Endometrium (tissue), 2 donors: ENCODE measurements at regions not wholly inside any gene's neighbourhood (a gene's known extent, or its start where the extent isn't known, plus 50 kb on each side); places are given as distances from the start of the nearest gene placed in this dataset.
A peak's percentile ranks its signal among the peaks of the same experiment; 100 is the strongest.

Source experiments
- FAIRE-seq: peaks from 2 replicates; lab custom pipeline; 2012; peaks lifted over from hg19 to GRCh38; lab: Jason Lieb, UNC
- donor health status: control.
- donor health status: control.

GRCh38 chr15:99921101-99921500 is 187.9 kb upstream of the LYSMD4 start:
- FAIRE-seq: no peak

- no peak for FAIRE-seq
Measured at GRCh38 chr15:99918072-99918471, 184.8 kb upstream of the LYSMD4 start.

- FAIRE-seq: no peak
Measured at GRCh38 chr15:99917252-99917651, 184.0 kb upstream of the LYSMD4 start.

DNA sequence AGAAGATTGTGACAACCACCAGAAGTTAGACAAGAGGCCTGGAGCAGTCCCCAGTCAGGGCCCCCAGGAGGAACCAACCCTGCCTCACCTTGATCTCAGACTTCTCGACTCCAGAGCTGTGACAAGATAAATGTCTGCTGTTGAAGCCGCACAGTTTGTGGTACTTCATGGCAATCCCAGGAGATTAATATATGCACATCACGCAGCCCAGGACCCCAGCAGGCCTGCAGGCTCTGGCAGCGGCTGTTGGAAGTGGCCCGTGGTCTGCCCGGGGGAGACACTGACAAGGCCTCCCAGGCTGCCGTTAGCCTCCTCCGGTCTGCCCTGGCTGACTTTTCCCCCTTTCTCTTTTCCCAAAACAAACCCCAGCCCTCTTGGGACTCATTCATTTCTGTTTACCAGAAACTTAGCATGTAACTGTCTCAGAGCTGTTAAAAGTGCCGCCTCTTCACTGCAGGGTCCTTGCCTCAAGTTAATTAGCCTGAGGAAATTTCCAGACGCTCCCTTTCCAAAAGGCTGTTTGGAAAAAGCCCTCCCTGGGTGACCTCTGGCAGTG is 183.5 kb upstream of the LYSMD4 start:
- FAIRE-seq: peak; percentile 59

DNA sequence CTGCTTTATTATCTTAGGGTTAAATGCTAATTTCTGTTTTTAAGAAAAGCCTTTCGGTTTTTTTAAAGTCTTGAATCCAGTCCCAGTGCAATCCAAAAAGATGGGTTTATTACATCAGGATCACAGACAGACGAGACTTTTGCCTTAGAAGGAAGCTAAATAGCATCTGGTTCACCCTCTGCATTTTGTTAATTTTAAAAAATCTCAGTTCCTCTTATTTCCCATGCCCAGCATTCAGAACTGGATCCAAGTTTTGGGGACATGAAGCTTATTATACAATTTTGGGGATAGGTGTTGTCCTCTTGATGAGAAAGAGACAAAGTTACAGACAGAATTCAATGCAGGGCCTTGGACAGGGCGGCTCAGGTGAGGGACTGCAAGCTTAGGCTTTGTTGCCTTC is 181.5 kb upstream of the LYSMD4 start:
- no peak for FAIRE-seq

- FAIRE-seq: no peak
Measured at GRCh38 chr15:99911816-99912215, 178.6 kb upstream of the LYSMD4 start.

- no peak for FAIRE-seq
Measured at GRCh38 chr15:99909592-99910295, 176.5 kb upstream of the LYSMD4 start.

GRCh38 chr15:99907698-99908097 is 174.5 kb upstream of the LYSMD4 start:
- no peak for FAIRE-seq

GRCh38 chr15:99906793-99907192 is 173.6 kb upstream of the LYSMD4 start:
- no peak for FAIRE-seq

DNA sequence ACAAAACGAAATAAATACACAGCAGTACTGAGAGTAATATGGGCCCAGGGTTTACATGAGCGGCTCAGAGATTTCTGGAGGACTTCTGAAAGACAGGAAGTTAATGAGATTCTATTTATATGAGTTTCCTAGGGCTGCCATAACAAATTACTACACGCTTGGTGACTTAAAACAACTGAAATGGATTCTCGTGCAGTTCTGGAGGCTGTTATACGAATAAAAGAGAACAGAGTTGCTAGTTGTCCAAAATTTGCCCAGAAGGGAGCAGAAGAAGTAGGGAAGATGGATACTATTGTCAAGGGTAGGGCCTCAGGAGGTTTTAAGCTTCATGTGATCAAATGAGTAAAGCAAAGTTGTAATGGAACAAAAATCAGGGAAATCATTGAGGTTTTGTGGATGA is 173.1 kb upstream of the LYSMD4 start:
- FAIRE-seq: no peak

GRCh38 chr15:99902248-99902928 is 169.2 kb upstream of the LYSMD4 start:
- no peak for FAIRE-seq

- no peak for FAIRE-seq
Measured at GRCh38 chr15:99895956-99896311, 162.7 kb upstream of the LYSMD4 start.

DNA sequence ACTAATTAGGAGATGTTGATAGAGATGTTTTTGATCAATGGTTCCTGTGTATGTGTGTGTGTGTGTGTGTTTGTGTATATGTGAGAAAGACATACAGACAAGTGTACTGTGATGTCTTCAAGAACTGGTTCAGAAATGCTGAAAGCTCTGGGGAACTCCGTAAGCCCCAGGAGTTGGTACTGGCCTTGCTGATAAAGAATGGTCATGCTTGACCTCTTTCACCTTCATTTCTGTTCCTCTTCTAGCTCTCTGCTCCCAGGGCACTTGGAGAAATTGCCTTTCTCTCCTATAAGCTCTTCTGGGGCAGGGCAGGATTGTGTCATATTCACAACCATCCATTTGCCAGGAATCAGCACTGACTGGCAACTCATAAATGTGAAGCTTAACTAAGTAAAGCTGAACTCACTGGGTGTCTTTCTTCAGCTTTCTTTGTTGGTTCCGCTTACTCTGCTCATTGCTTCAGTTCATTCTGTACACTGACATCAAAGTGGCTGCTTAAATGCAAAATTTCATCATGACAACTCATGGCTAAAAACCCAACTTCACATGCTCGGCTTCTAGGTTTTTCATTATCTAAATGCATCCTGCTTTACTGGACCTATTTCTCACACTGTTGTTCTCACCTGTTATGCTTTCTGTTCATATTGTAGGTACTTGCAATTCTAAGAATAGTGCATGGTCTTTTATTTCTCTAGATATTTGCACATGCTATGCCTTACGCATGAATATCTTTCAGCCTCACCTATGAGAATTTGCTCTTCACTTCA is 162.1 kb upstream of the LYSMD4 start:
- FAIRE-seq: no peak

- FAIRE-seq: no peak
Measured at GRCh38 chr15:99878835-99879234, 145.6 kb upstream of the LYSMD4 start.

DNA sequence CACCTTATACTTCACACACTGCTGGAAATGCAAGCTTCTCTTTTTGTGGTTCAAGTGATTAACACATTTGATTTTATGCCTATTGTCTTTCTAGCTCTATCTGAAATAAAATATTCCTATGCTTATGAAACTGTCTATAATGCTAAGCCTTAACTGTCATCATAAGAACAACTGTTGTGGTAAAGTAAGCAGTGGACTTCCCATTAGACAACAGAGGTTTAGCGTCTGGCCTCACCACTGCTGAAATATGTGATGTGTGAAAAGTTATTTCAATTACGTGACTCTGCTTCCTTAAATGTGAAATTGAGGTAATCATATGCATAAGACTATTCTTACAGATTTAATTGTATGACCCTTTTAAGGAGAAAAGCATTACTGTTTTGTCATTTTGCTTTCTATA is 140.2 kb upstream of the LYSMD4 start:
- no peak for FAIRE-seq

GRCh38 chr15:99863550-99864198 is 130.4 kb upstream of the LYSMD4 start:
- FAIRE-seq: no peak

DNA sequence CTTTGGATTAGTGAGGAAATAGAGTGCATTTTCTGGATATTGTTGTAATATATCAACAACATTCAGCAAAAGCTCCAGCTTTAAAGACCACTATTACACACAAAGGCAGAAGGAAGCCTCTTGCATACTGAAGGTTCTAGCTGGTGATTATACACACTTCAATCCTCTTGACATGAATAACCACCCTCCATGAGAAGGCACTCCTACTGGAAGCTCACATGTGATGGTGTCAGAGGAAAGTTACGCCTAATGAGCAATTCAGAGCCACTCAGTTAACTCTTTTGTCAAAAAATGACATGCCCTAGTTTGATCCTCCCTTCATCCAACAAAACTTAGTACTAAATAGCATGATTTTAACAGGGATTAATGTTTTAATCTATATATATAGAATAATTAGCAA is 124.6 kb upstream of the LYSMD4 start:
- FAIRE-seq: no peak

- peak; percentile 70 for FAIRE-seq
Measured at GRCh38 chr15:99850517-99850916, 117.3 kb upstream of the LYSMD4 start.

GRCh38 chr15:99845009-99845408 is 111.8 kb upstream of the LYSMD4 start:
- FAIRE-seq: no peak

GRCh38 chr15:99844150-99844549 is 110.9 kb upstream of the LYSMD4 start:
- FAIRE-seq: no peak

GRCh38 chr15:99842071-99842470 is 108.8 kb upstream of the LYSMD4 start:
- FAIRE-seq: no peak

- no peak for FAIRE-seq
Measured at GRCh38 chr15:99826157-99826780, 93.0 kb upstream of the LYSMD4 start.
